Tibial nerve (tissue), 4 donors: ENCODE measurements at regions not wholly inside any gene's neighbourhood (a gene's known extent, or its start where the extent isn't known, plus 50 kb on each side); places are given as distances from the start of the nearest gene placed in this dataset.

Experiments used
- DNase-seq, 2 donors: peaks; one replicate each; pipeline ENCODE4 v3.0.0-alpha.2; 2019; ENCODE audit warnings: low spot score in 2 of 2
- H3K27ac ChIP-seq, 4 donors: fragments of 200-600 bp; sonication (generic) in 3 of 4; one replicate each; pipeline ENCODE4 v1.5.1; 2017 to 2019; ENCODE audit warnings: mild to moderate bottlenecking in 1 of 4
- H3K27me3 ChIP-seq, 2 donors: fragments of 200-600 bp; sonication (generic) in 1 of 2; one replicate each; pipeline versions ENCODE4 v1.5.1 to v1.6.0; 2017 to 2019
- H3K36me3 ChIP-seq, 3 donors: fragments of 200-600 bp; sonication (generic); one replicate each; pipeline ENCODE4 v1.5.1; 2018 to 2019
- H3K4me1 ChIP-seq, 4 donors: fragments of 200-600 bp; sonication (generic) in 3 of 4; one replicate each; pipeline ENCODE4 v1.5.1; 2017 to 2019
- H3K4me3 ChIP-seq, 4 donors: fragments of 200-600 bp; sonication (generic) in 3 of 4; one replicate each; pipeline ENCODE4 v1.5.1; 2017 to 2019; ENCODE audit warnings: mild to moderate bottlenecking in 1 of 4, moderate library complexity in 1 of 4
- H3K9me3 ChIP-seq, 4 donors: fragments of 200-600 bp; sonication (generic) in 3 of 4; one replicate each; pipeline ENCODE4 v1.5.1; 2017 to 2019
- EP300 ChIP-seq, 2 donors: sonication (generic); formaldehyde crosslinking; IDR thresholded peaks; one replicate each; pipeline ENCODE4 v1.6.1; 2017; ENCODE audit warnings: antibody characterized with exemption in 2 of 2, mild to moderate bottlenecking in 1 of 2
- POLR2A ChIP-seq, 2 donors: fragments of 450-650 bp; IDR thresholded peaks; one replicate each; pipeline ENCODE4 v1.6.1; 2017; ENCODE audit warnings: antibody characterized with exemption in 2 of 2, mild to moderate bottlenecking in 2 of 2, moderate library complexity in 2 of 2
- WGBS, 2 donors: methylation state at CpG; one replicate each; pipeline ENCODE4 v1.1.5; 2018; 5-methylcytosine and 5-hydroxymethylcytosine counted together
- TF ChIP-seq, protein P1 (sequence below), 5 experiments: fragments of 200-600 bp in 3 of 5; fragments of 450-650 bp in 2 of 5; sonication (generic) in 3 of 5; IDR thresholded peaks; one replicate each; pipeline ENCODE4 v1.5.1; 2016 to 2019; ENCODE audit warnings: antibody characterized with exemption in 5 of 5, mild to moderate bottlenecking in 3 of 5, moderate library complexity in 2 of 5

- Histone ChIP-seq H3K4me1 (no peaks in the 10 kb centered on the region), H3K36me3 (no peaks in the 10 kb centered on the region), H3K4me3 (no peak overlapping the region), H3K27me3 (no peaks in the 10 kb centered on the region), H3K27ac (no peak overlapping the region), H3K9me3 (peaks cover 0 to 16% (median 0%) of the 10 kb centered on the region in 4 donors)
- 84 to 91% methylated on average over 2 of the region's 2 CpGs for WGBS, 2 donors
- no peak for DNase-seq
- TF ChIP-seq EP300 (IDR thresholded peaks at IDR 0.05) (no peak), POLR2A (IDR thresholded peaks at IDR 0.05) (no peak)
- TF ChIP-seq, protein P1, sequence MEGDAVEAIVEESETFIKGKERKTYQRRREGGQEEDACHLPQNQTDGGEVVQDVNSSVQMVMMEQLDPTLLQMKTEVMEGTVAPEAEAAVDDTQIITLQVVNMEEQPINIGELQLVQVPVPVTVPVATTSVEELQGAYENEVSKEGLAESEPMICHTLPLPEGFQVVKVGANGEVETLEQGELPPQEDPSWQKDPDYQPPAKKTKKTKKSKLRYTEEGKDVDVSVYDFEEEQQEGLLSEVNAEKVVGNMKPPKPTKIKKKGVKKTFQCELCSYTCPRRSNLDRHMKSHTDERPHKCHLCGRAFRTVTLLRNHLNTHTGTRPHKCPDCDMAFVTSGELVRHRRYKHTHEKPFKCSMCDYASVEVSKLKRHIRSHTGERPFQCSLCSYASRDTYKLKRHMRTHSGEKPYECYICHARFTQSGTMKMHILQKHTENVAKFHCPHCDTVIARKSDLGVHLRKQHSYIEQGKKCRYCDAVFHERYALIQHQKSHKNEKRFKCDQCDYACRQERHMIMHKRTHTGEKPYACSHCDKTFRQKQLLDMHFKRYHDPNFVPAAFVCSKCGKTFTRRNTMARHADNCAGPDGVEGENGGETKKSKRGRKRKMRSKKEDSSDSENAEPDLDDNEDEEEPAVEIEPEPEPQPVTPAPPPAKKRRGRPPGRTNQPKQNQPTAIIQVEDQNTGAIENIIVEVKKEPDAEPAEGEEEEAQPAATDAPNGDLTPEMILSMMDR (IDR thresholded peaks at IDR 0.05), result no peak
Observed at GRCh38 chr1:187185389-187185788, 356.6 kb downstream of the PLA2G4A start.

GRCh38 chr1:187197685-187198084, 368.9 kb downstream of the PLA2G4A start:
- Histone ChIP-seq H3K9me3 (peaks cover 0 to 6% (median 0%) of the 10 kb centered on the region in 4 donors), H3K4me1 (no peaks in the 10 kb centered on the region), H3K27ac (no peak overlapping the region), H3K4me3 (no peak overlapping the region), H3K36me3 (no peaks in the 10 kb centered on the region), H3K27me3 (no peaks in the 10 kb centered on the region)
- TF ChIP-seq EP300 (IDR thresholded peaks at IDR 0.05), result no peak
- no peak for DNase-seq

- Histone ChIP-seq H3K27me3 (no peaks in the 10 kb centered on the region), H3K9me3 (no peaks in the 10 kb centered on the region), H3K27ac (no peak overlapping the region), H3K4me3 (no peak overlapping the region), H3K4me1 (no peaks in the 10 kb centered on the region), H3K36me3 (no peaks in the 10 kb centered on the region)
- TF ChIP-seq EP300 (IDR thresholded peaks at IDR 0.05) (no peak), POLR2A (IDR thresholded peaks at IDR 0.05) (no peak)
- TF ChIP-seq, protein P1 (IDR thresholded peaks at IDR 0.05), result no peak
- 77 to 91% methylated on average over 5 of the region's 5 CpGs for WGBS, 2 donors
- no peak for DNase-seq
Observed at GRCh38 chr1:187203257-187203656, 374.5 kb downstream of the PLA2G4A start.

DNA sequence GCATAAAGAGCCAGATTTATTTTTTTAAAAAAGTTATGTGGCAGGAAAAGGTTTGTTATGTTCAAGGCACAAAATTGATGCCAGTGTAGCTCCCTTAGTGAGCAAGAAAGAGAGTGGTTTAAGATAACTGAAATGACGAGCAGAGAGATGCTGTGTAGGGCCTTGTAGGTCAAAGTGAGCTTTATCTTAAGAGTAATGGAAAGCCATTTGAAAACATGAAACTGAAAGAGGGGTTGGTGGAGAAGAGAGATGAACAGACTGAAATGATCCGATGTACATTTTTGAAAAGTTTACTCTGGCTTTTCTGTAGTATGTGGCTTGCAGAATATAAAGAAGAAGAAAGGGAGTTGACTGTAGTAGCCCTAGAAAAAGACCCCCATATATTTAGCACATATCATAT, 383.6 kb downstream of the PLA2G4A start:
- no peaks in the 10 kb centered on the region for H3K36me3 ChIP-seq
- DNase-seq, result no peak
- no peak overlapping the region for H3K27ac ChIP-seq
- TF ChIP-seq POLR2A (IDR thresholded peaks at IDR 0.05) (no peak), EP300 (IDR thresholded peaks at IDR 0.05) (no peak)
- TF ChIP-seq, protein P1 (IDR thresholded peaks at IDR 0.05), result no peak
- 84 to 87% methylated on average over 2 of the region's 2 CpGs for WGBS, 2 donors
- H3K9me3 ChIP-seq, result no peaks in the 10 kb centered on the region
- no peaks in the 10 kb centered on the region for H3K27me3 ChIP-seq
- H3K4me1 ChIP-seq, result no peaks in the 10 kb centered on the region
- H3K4me3 ChIP-seq, result no peak overlapping the region

DNA sequence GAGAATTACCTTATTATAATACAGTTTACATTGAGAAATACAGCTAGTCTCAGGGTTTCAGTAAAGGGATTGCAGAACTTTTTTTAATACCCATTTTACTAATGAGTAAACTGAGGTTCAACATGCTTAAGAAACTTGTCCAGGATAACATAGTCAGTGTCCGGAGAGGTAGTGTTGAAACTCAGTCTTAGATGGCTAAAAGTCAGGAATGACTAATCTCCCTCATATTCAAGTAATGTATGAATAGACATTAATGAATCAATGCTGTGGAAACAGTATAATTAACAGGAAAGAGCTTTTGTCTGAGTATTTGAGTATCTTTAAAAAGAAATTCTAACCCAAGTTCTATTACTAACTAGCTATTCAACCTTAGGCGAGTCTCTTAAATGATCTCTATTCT, 397.6 kb downstream of the PLA2G4A start:
- Histone ChIP-seq H3K4me3 (no peak overlapping the region), H3K36me3 (no peaks in the 10 kb centered on the region), H3K27me3 (no peaks in the 10 kb centered on the region), H3K9me3 (peaks cover 0 to 10% (median 2%) of the 10 kb centered on the region in 4 donors), H3K4me1 (no peaks in the 10 kb centered on the region), H3K27ac (no peak overlapping the region)
- DNase-seq, result no peak
- WGBS, 2 donors, result 86% methylated on average over 2 of the region's 2 CpGs
- no peak for TF ChIP-seq POLR2A (IDR thresholded peaks at IDR 0.05)
- TF ChIP-seq, protein P1 (IDR thresholded peaks at IDR 0.05), result no peak
- TF ChIP-seq EP300 (IDR thresholded peaks at IDR 0.05), result no peak

DNA sequence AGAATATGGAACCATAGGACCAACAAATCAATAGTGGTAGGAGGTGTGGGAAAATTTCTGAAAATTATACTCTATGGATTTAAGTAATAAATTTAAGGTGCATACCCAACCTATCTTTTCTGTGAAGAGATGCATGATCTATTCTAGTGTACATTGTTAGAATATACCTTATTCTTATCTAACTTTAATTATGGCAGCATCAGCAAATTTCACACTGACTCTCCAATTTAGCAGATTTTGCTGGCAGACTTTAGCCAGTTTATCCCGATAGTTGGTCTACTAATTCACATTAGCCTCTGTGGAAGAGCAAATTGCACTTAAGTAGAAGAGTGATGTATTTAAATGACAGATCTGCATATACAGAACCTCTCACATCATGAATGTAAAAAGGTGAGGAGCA, 400.0 kb downstream of the PLA2G4A start:
- H3K4me1 ChIP-seq, result no peaks in the 10 kb centered on the region
- no peak overlapping the region for H3K27ac ChIP-seq
- no peak for TF ChIP-seq EP300 (IDR thresholded peaks at IDR 0.05)
- TF ChIP-seq, protein P1 (IDR thresholded peaks at IDR 0.05), result no peak
- no peak for TF ChIP-seq POLR2A (IDR thresholded peaks at IDR 0.05)
- H3K4me3 ChIP-seq, result no peak overlapping the region
- 93 to 95% methylated on average over 1 of the region's 1 CpG for WGBS, 2 donors
- no peak for DNase-seq
- H3K36me3 ChIP-seq, result no peaks in the 10 kb centered on the region
- H3K9me3 ChIP-seq, result peaks cover 0 to 2% (median 0%) of the 10 kb centered on the region in 4 donors
- no peaks in the 10 kb centered on the region for H3K27me3 ChIP-seq
